A549 (cell line): ENCODE measurements at regions not wholly inside any gene's neighbourhood (a gene's known extent, or its start where the extent isn't known, plus 50 kb on each side); places are given as distances from the start of the nearest gene placed in this dataset.

Experiments
- ATAC-seq, 2 experiments: fragments of 200-7000 bp in 1 of 2; fragments of >200 bp in 1 of 2; cut with Nextera tagmentation in 1 of 2; cut with Tn5 transposase in 1 of 2; 3 replicates each; pipeline versions ENCODE4 v1.8.0 to v1.9.1; 2018 to 2020; ENCODE audit warnings: mild to moderate bottlenecking in 1 of 2, moderate library complexity in 1 of 2
- CTCF ChIA-PET: fragments of 300-600 bp; sonication (Branson Sonifier 250); formaldehyde crosslinking; extraction: SDS; loops from one replicate; lab custom pipeline; 2021; ENCODE audit warnings: antibody characterized with exemption, inconsistent platforms; lab: Yijun Ruan, JAX
- POLR2A ChIA-PET: fragments of 350-600 bp; formaldehyde crosslinking; extraction: SDS; loops from one replicate; lab custom pipeline; 2021; ENCODE audit warnings: antibody characterized with exemption, inconsistent platforms; lab: Yijun Ruan, JAX
- DNase-seq, 2 experiments: peaks; one replicate each; pipeline versions ENCODE4 v3.0.0 to v3.0.0-alpha.2; 2011 to 2016; ENCODE audit warnings: low read depth in 1 of 2, low spot score in 1 of 2
- FAIRE-seq: peaks from 2 replicates; lab custom pipeline; 2011; peaks lifted over from hg19 to GRCh38; lab: Jason Lieb, UNC
- H3K27ac ChIP-seq, 2 experiments: fragments of >200 bp; sonication (Bioruptor Twin); formaldehyde crosslinking; 3 replicates each; pipeline ENCODE4 v1.5.1; 2016 to 2017
- H3K4me1 ChIP-seq: fragments of >200 bp; sonication (Bioruptor Twin); formaldehyde crosslinking; 3 replicates; pipeline ENCODE4 v1.6.1; 2016
- H3K4me2 ChIP-seq: fragments of >200 bp; sonication (Bioruptor Twin); formaldehyde crosslinking; 3 replicates; pipeline ENCODE4 v1.6.1; 2016
- H3K4me3 ChIP-seq: fragments of >200 bp; sonication (Bioruptor Twin); formaldehyde crosslinking; 3 replicates; pipeline ENCODE4 v1.5.1; 2016
- H3K9me3 ChIP-seq: fragments of >200 bp; sonication (Bioruptor Twin); formaldehyde crosslinking; 3 replicates; pipeline ENCODE4 v1.6.1; 2016
- CBX2 ChIP-seq: fragments of 200-600 bp; sonication (generic); IDR thresholded peaks from 2 replicates; pipeline ENCODE4 v1.6.1; 2016; ENCODE audit warnings: low read depth, mild to moderate bottlenecking, borderline replicate concordance
- FOSB ChIP-seq: fragments of 250-450 bp; sonication (Bioruptor Pico); IDR thresholded peaks from 2 replicates; pipeline ENCODE4 v1.5.0; 2020; ENCODE audit warnings: mild to moderate bottlenecking, moderate library complexity
- GATA3 ChIP-seq: IDR thresholded peaks from 2 replicates; pipeline ENCODE4 v1.6.1; 2012; ENCODE audit warnings: borderline replicate concordance
- HDAC2 ChIP-seq: fragments of 200-600 bp; sonication (generic); IDR thresholded peaks from 2 replicates; pipeline ENCODE4 v1.6.1; 2016
- HOXA7 ChIP-seq: fragments of 250-450 bp; sonication (Bioruptor Pico); IDR thresholded peaks from 2 replicates; pipeline ENCODE4 v1.5.0; 2020; ENCODE audit warnings: mild to moderate bottlenecking, moderate library complexity
- HOXB13 ChIP-seq: fragments of 250-450 bp; sonication (Bioruptor Pico); IDR thresholded peaks from 2 replicates; pipeline ENCODE4 v1.5.0; 2020; ENCODE audit warnings: low read depth, mild to moderate bottlenecking, moderate library complexity
- HOXB5 ChIP-seq: fragments of 250-450 bp; sonication (Bioruptor Pico); IDR thresholded peaks from 2 replicates; pipeline ENCODE4 v1.5.0; 2020; ENCODE audit warnings: mild to moderate bottlenecking, moderate library complexity
- JUN ChIP-seq, 2 experiments: fragments of >200 bp; sonication (Bioruptor Twin); formaldehyde crosslinking; IDR thresholded peaks; 2 replicates in 1 of 2; 3 replicates in 1 of 2; pipeline ENCODE4 v1.6.1; 2016 to 2017
- KDM1A ChIP-seq: fragments of 200-600 bp; sonication (generic); IDR thresholded peaks from 2 replicates; pipeline ENCODE4 v1.6.1; 2016; ENCODE audit warnings: low read depth, mild to moderate bottlenecking
- MAZ ChIP-seq: fragments of 150-350 bp; IDR thresholded peaks from 2 replicates; pipeline ENCODE4 v1.6.1; 2014; ENCODE audit warnings: antibody characterized with exemption, low read depth, low read length, borderline replicate concordance
- MYC ChIP-seq: IDR thresholded peaks from 2 replicates; pipeline ENCODE4 v1.6.1; 2012; ENCODE audit warnings: mild to moderate bottlenecking, inconsistent platforms, low read length, improper control_type of control experiment, borderline replicate concordance
- NPAS2 ChIP-seq: fragments of 250-450 bp; sonication (Bioruptor Pico); IDR thresholded peaks from 2 replicates; pipeline ENCODE4 v1.8.0; 2022; ENCODE audit warnings: mild to moderate bottlenecking, moderate library complexity, borderline replicate concordance
- NR3C1 ChIP-seq: fragments of >200 bp; sonication (Bioruptor Twin); formaldehyde crosslinking; IDR thresholded peaks from 3 replicates; pipeline ENCODE4 v1.6.1; 2017
- SMC3 ChIP-seq: fragments of >200 bp; sonication (Bioruptor Twin); formaldehyde crosslinking; IDR thresholded peaks from 3 replicates; pipeline ENCODE4 v1.6.1; 2018; ENCODE audit warnings: inconsistent platforms
- ZC3H11A ChIP-seq: fragments of 450-650 bp; IDR thresholded peaks from 2 replicates; pipeline ENCODE4 v1.6.1; 2014; ENCODE audit warnings: antibody characterized with exemption, mild to moderate bottlenecking
- ZSCAN20 ChIP-seq: fragments of 250-450 bp; sonication (Bioruptor Pico); IDR thresholded peaks from 2 replicates; pipeline ENCODE4 v1.8.0; 2022; ENCODE audit warnings: mild to moderate bottlenecking, moderate library complexity
- WGBS: methylation state at CpG from one replicate; pipeline ENCODE4 v1.1.6; 2017; ENCODE audit errors: missing lambda C conversion rate; 5-methylcytosine and 5-hydroxymethylcytosine counted together
- TF ChIP-seq, protein P1 (sequence below): IDR thresholded peaks from 2 replicates; pipeline ENCODE4 v1.6.1; 2012
- TF ChIP-seq, protein P2 (sequence below): fragments of 250-450 bp; sonication (Bioruptor Pico); IDR thresholded peaks from 2 replicates; pipeline ENCODE4 v1.5.0; 2021; ENCODE audit warnings: mild to moderate bottlenecking, moderate library complexity, borderline replicate concordance
- TF ChIP-seq, protein P3 (sequence below): fragments of 450-650 bp; IDR thresholded peaks from 2 replicates; pipeline ENCODE4 v1.6.1; 2014; ENCODE audit warnings: antibody characterized with exemption
- TF ChIP-seq, protein P4 (sequence below): fragments of 250-450 bp; sonication (Bioruptor Pico); IDR thresholded peaks from 2 replicates; pipeline ENCODE4 v1.5.0; 2020; ENCODE audit warnings: low read depth, mild to moderate bottlenecking, moderate library complexity
- TF ChIP-seq, protein P5 (sequence below): fragments of 200-600 bp; sonication (generic); IDR thresholded peaks from 2 replicates; pipeline ENCODE4 v1.6.1; 2016; ENCODE audit warnings: antibody characterized with exemption, mild to moderate bottlenecking, moderate library complexity

DNA sequence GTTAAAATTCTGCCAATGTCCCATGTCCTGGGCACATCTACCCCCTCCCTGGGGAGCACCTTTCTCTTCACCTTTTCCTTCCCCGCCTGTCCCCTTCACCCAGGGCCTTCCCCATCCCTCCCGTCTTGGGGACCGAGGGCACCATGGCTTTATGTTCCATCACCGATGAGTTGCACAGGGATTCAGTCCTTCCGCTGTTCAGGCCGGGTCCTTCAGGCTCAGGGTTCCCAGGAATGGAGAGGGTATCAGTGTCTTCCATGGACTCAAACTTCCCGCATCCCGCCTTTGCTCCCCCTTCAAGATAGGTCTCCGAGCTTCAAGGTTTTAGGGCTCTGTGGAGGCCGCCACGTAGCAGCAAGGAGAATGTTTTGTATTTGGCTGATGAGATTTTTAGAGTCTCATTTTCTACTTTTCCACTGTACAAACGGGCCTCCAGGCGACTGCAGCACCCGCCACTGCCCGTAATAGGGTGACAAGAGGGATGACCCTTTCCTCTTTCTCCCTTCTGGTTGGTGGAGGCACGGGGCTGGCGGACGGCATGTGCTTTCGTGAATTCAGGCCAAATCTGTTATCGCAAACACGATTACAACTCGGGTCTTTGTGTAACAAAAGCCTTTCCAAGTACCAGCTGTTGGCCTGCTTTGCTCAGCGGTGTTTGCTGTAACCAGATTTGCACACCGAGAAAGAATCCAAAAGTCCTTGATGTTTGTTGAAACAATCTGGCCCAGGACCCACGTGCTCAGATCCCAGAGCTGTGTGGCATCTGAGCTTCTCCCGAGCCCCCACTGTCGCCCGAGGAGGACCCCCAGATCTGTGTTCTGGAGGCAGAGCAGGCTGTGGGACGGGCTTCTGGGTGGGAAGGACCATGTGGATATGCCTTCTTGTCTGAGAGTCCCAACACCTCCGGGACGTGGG lies 236.3 kb downstream of the SEC14L1 start (continued):
- TF ChIP-seq ZSCAN20 (CRISPR knock-in tag) (no peak), SMC3 (no peak), MYC (no peak), ZC3H11A (no peak)

DNA sequence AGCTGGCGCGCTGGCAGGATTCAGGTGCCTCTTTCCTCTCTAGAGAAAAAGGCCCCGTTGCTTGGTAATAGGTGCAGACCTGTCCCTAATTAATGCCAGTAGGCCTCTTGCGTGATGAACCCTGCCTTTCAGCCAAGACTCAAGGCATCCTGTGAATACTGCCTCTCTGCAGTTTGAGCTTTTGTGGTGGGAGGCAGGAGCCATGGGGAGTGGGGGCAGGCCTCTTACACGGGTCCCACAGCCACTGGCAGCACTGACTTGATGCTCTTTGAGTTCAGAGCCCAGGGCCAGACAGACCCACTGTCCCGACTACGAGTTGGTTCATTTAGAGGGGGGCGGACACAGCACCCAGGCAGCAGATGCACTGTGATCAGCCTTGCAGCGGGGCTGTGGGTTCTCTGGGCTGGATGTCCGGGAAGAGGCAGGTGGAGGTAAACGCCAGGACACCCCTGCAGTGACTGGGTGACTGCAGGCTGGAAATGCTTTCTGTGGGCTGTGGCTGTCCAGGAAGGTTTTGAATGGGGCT lies 237.0 kb downstream of the SEC14L1 start:
- CTCF ChIA-PET, result interaction anchor here (0.9 to 1.2 kb wide), 3 partner anchors 10 to 47 kb away, joined by 3 to 4 read pairs (median 4); no protein-coding TSS in a partner anchor
- no peak for DNase-seq
- no peak overlapping the region for H3K27ac ChIP-seq
- H3K4me1 ChIP-seq, result peaks cover 65% of the 10 kb centered on the region
- H3K4me2 ChIP-seq, result no peak overlapping the region
- 90% methylated on average over 11 of the region's 11 CpGs for WGBS
- TF ChIP-seq HOXB5 (CRISPR knock-in tag), result no peak
- TF ChIP-seq, protein P1, sequence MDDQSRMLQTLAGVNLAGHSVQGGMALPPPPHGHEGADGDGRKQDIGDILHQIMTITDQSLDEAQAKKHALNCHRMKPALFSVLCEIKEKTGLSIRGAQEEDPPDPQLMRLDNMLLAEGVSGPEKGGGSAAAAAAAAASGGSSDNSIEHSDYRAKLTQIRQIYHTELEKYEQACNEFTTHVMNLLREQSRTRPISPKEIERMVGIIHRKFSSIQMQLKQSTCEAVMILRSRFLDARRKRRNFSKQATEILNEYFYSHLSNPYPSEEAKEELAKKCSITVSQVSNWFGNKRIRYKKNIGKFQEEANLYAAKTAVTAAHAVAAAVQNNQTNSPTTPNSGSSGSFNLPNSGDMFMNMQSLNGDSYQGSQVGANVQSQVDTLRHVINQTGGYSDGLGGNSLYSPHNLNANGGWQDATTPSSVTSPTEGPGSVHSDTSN, result no peak
- TF ChIP-seq, protein P2, sequence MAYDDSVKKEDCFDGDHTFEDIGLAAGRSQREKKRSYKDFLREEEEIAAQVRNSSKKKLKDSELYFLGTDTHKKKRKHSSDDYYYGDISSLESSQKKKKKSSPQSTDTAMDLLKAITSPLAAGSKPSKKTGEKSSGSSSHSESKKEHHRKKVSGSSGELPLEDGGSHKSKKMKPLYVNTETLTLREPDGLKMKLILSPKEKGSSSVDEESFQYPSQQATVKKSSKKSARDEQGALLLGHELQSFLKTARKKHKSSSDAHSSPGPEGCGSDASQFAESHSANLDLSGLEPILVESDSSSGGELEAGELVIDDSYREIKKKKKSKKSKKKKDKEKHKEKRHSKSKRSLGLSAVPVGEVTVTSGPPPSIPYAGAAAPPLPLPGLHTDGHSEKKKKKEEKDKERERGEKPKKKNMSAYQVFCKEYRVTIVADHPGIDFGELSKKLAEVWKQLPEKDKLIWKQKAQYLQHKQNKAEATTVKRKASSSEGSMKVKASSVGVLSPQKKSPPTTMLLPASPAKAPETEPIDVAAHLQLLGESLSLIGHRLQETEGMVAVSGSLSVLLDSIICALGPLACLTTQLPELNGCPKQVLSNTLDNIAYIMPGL (CRISPR knock-in tag), result no peak
- TF ChIP-seq, protein P3, sequence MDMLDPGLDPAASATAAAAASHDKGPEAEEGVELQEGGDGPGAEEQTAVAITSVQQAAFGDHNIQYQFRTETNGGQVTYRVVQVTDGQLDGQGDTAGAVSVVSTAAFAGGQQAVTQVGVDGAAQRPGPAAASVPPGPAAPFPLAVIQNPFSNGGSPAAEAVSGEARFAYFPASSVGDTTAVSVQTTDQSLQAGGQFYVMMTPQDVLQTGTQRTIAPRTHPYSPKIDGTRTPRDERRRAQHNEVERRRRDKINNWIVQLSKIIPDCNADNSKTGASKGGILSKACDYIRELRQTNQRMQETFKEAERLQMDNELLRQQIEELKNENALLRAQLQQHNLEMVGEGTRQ, result no peak
- TF ChIP-seq NR3C1, result no peak
- no peak for TF ChIP-seq JUN (IDR thresholded peaks at IDR 0.05)
- TF ChIP-seq HOXB13 (CRISPR knock-in tag), result no peak
- no peak for TF ChIP-seq KDM1A
- TF ChIP-seq CBX2, result no peak
- TF ChIP-seq HOXA7 (CRISPR knock-in tag), result no peak
- TF ChIP-seq, all 56 proteins: peak for 0
- POLR2A ChIA-PET, result no interaction called here
- ATAC-seq, result no peak
- no peaks in the 10 kb centered on the region for H3K9me3 ChIP-seq
- H3K4me3 ChIP-seq, result no peak overlapping the region
- FAIRE-seq, result no peak

DNA sequence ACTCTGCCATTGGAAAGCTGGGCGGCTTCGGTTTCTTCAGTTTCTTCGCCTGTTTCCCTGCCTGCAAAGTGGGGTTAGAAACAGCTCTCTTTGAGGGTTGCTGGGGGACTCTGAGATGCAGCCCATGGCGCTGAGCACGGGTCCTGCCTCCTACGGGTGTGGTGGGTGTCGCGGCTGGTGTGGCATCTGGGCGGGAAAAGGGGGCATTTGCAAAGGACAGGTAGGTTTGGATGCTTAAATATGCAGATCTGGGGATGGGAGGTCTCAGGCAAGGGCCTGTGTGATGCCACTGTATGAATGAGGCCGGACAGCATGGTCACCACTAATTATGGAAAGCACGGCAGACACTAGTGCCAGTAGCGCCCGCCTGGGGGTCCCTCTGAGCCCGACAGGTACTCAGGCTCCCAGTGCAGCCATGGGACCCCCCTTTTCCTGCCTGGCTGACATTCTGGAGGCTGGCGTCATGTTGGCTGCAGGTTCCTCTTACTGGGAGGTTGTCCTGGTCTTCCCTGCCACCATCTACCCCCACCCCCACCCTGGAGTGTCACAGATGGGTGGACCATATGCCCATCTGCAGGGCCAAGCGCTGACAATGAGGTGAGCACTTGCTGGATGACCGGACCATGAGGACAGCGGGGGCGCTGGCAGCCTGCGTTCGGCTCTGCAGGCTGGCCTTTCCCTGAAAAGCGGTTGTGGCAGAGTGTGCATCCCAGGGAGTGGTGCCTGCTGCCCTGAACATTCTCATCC lies 237.7 kb downstream of the SEC14L1 start:
- CTCF ChIA-PET, result interaction anchor here (1.1 to 1.2 kb wide), 2 partner anchors 10 to 14 kb away, joined by 3 to 4 read pairs; no protein-coding TSS in a partner anchor
- peaks cover 71% of the 10 kb centered on the region for H3K4me1 ChIP-seq
- no peak overlapping the region for H3K27ac ChIP-seq
- POLR2A ChIA-PET, result no interaction called here
- ATAC-seq (peak in 1 of 2 experiments; percentile 4; a peak in 1 of 6 replicates), DNase-seq (no peak), FAIRE-seq (no peak)
- H3K9me3 ChIP-seq, result no peaks in the 10 kb centered on the region
- WGBS, result 91% methylated on average over 16 of the region's 22 CpGs
- no peak overlapping the region for H3K4me2 ChIP-seq
- H3K4me3 ChIP-seq, result no peak overlapping the region
- TF ChIP-seq HOXB13 (CRISPR knock-in tag), result no peak
- TF ChIP-seq HDAC2, result no peak
- TF ChIP-seq, protein P1, result no peak
- TF ChIP-seq FOSB (CRISPR knock-in tag), result no peak
- no peak for TF ChIP-seq NPAS2
- TF ChIP-seq, protein P4, sequence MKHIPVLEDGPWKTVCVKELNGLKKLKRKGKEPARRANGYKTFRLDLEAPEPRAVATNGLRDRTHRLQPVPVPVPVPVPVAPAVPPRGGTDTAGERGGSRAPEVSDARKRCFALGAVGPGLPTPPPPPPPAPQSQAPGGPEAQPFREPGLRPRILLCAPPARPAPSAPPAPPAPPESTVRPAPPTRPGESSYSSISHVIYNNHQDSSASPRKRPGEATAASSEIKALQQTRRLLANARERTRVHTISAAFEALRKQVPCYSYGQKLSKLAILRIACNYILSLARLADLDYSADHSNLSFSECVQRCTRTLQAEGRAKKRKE (CRISPR knock-in tag), result no peak
- TF ChIP-seq MAZ, result no peak
- no peak for TF ChIP-seq GATA3
- TF ChIP-seq, protein P5, sequence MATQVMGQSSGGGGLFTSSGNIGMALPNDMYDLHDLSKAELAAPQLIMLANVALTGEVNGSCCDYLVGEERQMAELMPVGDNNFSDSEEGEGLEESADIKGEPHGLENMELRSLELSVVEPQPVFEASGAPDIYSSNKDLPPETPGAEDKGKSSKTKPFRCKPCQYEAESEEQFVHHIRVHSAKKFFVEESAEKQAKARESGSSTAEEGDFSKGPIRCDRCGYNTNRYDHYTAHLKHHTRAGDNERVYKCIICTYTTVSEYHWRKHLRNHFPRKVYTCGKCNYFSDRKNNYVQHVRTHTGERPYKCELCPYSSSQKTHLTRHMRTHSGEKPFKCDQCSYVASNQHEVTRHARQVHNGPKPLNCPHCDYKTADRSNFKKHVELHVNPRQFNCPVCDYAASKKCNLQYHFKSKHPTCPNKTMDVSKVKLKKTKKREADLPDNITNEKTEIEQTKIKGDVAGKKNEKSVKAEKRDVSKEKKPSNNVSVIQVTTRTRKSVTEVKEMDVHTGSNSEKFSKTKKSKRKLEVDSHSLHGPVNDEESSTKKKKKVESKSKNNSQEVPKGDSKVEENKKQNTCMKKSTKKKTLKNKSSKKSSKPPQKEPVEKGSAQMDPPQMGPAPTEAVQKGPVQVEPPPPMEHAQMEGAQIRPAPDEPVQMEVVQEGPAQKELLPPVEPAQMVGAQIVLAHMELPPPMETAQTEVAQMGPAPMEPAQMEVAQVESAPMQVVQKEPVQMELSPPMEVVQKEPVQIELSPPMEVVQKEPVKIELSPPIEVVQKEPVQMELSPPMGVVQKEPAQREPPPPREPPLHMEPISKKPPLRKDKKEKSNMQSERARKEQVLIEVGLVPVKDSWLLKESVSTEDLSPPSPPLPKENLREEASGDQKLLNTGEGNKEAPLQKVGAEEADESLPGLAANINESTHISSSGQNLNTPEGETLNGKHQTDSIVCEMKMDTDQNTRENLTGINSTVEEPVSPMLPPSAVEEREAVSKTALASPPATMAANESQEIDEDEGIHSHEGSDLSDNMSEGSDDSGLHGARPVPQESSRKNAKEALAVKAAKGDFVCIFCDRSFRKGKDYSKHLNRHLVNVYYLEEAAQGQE, result no peak
